GM19043 (cell line): ENCODE measurements at regions not wholly inside any gene's neighbourhood (a gene's known extent, or its start where the extent isn't known, plus 50 kb on each side); places are given as distances from the start of the nearest gene placed in this dataset.

Experiments
- ATAC-seq: cut with Tn5 transposase; IDR thresholded peaks from one replicate; pipeline ENCODE4 v1.9.1; 2021; ENCODE audit warnings: low read depth; ENCODE audit not compliant: unreplicated experiment

DNA sequence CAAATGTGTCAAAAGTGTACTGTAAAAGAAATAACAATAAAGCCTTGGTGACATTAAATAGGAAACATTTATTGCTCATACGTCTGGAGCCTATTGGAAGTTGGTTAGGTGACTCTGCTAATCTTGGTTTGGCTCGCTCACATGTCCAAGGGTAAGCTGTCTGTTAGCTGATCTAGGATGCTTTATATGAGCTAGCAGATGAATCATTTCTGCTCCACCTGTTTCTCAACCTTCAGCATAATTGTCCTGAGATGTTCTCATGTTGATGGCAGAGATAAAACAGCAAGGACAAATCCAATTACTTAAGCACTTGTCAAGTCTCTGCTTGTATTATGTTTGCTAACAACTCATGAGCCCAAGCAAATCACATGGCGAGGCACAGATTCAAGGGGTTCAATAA is 56.0 kb upstream of the CD53 start:
- ATAC-seq = no peak

- ATAC-seq = no peak
Measured at GRCh38 chr1:110811529-110811928, 61.4 kb upstream of the CD53 start.

DNA sequence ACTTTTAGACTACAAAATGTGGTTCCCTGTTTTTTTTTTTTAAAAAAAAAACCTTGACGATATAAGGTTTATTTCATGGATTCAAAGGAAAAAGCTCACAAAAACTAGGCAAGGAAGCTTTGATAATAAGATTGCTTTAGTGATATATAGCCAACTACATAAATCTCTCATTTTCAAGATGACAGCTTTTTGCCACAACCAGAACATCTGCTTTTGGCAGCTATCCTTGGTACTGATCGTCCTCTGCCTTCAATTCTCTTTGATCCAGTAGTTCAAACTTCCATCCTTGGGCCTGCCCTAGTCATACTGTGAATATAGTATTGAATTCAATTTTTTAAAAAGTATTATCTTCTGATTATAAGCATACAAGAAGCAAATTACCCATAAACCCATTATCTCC is 72.9 kb upstream of the CD53 start:
- ATAC-seq = no peak

- no peak for ATAC-seq
Measured at GRCh38 chr1:110798691-110799256, 74.2 kb upstream of the CD53 start.

- no peak for ATAC-seq
Measured at GRCh38 chr1:110788673-110789072, 84.3 kb upstream of the CD53 start.

DNA sequence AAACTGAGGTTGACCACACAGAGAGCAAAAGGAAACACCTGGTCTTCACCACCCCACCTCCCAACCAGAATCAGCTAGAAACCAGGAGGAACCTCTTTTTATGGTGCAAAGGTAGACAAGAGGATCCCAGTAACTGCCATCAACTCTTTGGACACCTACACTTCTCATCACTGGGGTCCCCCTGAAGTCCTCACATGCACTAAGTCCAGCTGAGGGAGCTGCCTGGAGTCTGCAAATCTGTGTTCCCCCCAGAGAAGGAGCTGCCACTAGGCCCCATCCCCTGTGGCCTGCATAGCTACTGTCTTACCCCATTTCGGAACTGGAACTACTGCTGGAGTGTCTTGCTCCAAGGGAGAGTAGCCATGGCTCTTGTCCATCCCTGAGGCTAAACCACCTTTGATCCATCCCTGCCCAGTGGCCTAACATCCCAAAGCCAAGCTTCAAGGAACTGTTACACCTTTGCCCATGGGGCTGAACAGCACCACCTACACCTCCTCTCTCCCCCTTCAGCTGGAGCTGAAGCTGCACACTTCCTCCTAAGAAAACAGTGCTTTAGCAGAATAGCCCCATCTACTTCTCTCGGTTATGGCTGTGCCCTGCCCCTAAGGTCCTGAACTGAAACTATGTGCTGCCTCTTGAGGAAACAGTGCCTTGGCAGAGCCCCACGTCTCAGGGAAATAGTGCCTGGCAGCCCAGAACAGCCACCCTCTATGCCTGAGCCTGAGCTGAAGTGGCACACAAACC is 85.4 kb upstream of the CD53 start:
- ATAC-seq = peak; percentile 80

GRCh38 chr1:110786802-110787327 is 86.1 kb upstream of the CD53 start:
- ATAC-seq = no peak

GRCh38 chr1:110785612-110786011 is 87.3 kb upstream of the CD53 start:
- ATAC-seq = no peak

- ATAC-seq = no peak
Measured at GRCh38 chr1:110785055-110785454, 87.9 kb upstream of the CD53 start.

DNA sequence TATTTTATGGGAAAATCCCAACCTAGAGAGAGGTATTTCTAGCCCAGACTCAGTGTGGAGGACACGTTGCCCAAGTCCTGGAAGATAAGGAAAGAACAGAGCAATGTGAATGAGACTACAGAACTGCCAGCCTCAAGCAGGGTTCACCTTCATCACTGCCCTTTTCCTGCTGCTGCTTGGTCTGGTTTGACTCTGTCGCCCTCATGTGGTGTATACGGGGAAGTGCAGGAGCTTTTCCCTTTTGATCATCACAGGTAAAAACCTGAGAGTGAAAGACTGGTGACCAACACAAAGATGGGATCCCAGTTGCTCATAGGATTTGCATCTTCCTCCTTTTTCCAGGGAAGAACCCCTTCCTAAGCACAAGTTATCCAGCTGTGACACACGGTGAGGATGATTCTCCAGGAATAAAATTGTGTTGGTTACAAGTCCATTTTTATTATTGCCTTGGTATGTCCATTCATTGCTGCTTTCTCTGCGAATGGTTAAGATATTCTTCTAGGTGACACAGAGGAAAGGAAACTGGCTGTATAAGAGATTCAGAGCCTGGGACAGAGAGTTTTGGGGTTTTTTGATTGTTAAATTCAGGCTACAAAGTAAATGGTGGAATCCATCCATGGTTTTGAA is 89.5 kb upstream of the CD53 start:
- no peak for ATAC-seq

GRCh38 chr1:110781525-110781924 is 91.4 kb upstream of the CD53 start:
- ATAC-seq = no peak

- ATAC-seq = no peak
Measured at GRCh38 chr1:110780600-110781484, 92.1 kb upstream of the CD53 start.

- no peak for ATAC-seq
Measured at GRCh38 chr1:110779636-110780035, 93.3 kb upstream of the CD53 start.

GRCh38 chr1:110778821-110779220 is 94.1 kb upstream of the CD53 start:
- no peak for ATAC-seq

- no peak for ATAC-seq
Measured at GRCh38 chr1:110777228-110777627, 95.7 kb upstream of the CD53 start.

DNA sequence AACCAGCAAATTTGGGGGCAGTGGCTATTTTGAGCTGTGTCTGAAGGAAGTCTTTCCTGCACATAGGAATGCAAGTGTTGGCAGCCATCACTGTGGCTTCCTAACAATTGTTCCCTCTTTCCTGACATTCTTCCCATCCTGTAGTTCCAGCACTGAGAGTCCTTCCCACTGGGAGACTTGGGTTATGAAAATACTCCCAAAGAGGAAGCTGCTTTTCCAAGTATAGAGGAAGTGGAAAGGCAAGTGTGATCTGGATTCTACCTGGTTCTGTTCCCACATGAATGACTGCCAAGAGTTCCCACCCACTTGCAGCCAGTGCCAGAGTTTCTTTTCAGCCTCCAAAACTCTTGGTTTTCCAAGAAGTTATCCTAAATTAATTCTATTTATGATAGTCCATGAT is 98.5 kb upstream of the CD53 start:
- ATAC-seq = no peak

DNA sequence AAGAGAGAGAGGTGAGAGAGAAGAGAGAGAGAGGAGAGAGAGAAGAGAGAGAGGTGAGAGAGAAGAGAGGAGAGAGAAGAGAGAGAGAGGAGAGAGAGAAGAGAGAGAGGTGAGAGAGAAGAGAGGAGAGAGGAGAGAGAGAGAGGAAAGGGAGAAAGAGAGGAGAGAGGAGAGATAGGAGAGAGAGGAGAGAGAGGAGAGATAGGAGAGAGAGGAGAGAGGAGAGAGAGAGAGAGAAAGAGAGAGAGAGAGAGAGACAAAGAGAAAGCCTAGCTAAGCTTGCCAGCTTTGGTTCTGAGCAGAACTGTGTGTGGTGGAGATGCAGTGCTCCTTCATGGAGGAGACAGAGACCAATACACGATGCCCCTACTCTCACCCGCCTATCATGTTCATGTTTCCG is 99.1 kb upstream of the KCNA3 start:
- ATAC-seq = no peak

DNA sequence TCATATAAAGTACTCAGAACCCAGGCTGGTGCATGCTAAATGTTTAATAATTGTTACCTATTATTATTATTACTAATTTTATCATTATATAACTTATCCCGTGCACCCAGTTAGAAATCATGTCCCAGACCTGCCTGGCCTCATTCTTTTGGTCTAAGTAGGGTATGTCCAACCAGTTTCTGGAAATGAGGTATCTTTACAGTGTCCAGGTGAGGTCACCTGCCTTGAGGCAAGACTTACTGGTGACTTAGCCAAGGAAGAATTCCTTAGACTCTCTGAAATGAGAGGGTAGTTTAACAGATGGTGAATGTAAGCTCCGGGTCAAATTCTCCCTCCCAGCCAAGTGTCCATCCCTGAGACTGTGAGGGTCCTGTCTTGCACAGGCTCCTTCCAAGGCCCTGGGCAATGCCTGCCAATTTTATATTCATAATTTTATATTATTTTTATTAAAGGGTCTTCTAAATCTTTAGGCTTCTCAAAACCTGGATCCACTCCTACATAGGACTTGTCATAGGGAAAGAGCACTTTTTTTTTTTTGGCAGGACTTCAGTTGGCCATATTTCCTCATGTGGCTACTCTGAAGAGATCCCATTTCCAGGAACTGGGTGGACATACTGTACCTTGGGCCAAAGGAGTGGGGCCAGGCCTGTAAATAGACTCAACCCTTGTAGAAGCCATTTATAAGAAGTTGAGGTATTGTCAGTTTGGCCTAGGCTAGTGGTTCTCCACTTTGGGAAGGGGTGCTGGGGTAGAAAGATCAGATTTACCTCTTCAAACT is 96.7 kb upstream of the KCNA3 start:
- no peak for ATAC-seq

- ATAC-seq = no peak
Measured at GRCh38 chr1:110770832-110771231, 96.1 kb upstream of the KCNA3 start.

DNA sequence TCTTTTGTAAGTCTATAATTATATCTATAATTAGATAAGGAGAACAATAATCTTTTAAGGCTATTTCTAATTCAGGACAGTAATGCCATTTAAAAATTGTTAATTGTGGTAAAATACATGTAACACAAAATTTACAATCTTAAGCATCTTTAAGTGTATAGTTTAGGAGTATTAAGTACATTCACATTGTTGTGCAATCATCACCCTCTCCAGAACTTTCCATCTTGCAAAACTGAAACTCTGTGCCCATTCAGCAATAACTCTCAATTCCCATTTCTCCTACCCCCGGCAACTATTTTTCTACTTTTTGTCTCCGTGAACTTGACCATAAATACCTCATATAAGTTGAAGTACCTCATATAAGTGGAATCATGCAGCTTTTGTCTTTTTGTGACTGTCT is 93.9 kb upstream of the KCNA3 start:
- no peak for ATAC-seq
